Osteoblast (primary cell): ENCODE measurements at regions not wholly inside any gene's neighbourhood (a gene's known extent, or its start where the extent isn't known, plus 50 kb on each side); places are given as distances from the start of the nearest gene placed in this dataset.

ENCODE experiments used
- DNase-seq: peaks from one replicate; pipeline ENCODE4 v3.0.0; 2011; ENCODE audit warnings: low spot score, mixed read lengths; ENCODE audit not compliant: insufficient read length; ENCODE audit errors: missing footprints
- H2AFZ ChIP-seq: 2 replicates; pipeline ENCODE4 v1.6.0; 2011; ENCODE audit warnings: mild to moderate bottlenecking, low read length
- H3K27ac ChIP-seq: 2 replicates; pipeline ENCODE4 v1.5.1; 2011; ENCODE audit warnings: mild to moderate bottlenecking, low read depth, low read length, moderate library complexity
- H3K27me3 ChIP-seq: 2 replicates; pipeline ENCODE4 v1.6.0; 2012; ENCODE audit warnings: mild to moderate bottlenecking, control low read depth, inconsistent platforms, low read length, moderate library complexity; ENCODE audit not compliant: insufficient read depth
- H3K36me3 ChIP-seq: 2 replicates; pipeline ENCODE4 v1.5.1; 2011; ENCODE audit warnings: mild to moderate bottlenecking, low read length, control low read depth, moderate library complexity; ENCODE audit not compliant: insufficient read depth
- H3K4me1 ChIP-seq: 2 replicates; pipeline ENCODE4 v1.5.1; 2011; ENCODE audit warnings: mild to moderate bottlenecking, low read length, control low read depth, moderate library complexity; ENCODE audit not compliant: insufficient read depth
- H3K4me2 ChIP-seq: 2 replicates; pipeline ENCODE4 v1.6.0; 2011; ENCODE audit warnings: mild to moderate bottlenecking, low read length; ENCODE audit not compliant: insufficient read depth
- H3K4me3 ChIP-seq: fragments of 200-600 bp; sonication (generic); 3 replicates; pipeline ENCODE4 v1.5.1; 2012; ENCODE audit warnings: mild to moderate bottlenecking, low read length, inconsistent platforms; ENCODE audit not compliant: insufficient read depth
- H3K79me2 ChIP-seq: 2 replicates; pipeline ENCODE4 v1.6.0; 2012; ENCODE audit warnings: mild to moderate bottlenecking, low read length, control low read depth, inconsistent platforms; ENCODE audit not compliant: insufficient read depth
- H3K9me3 ChIP-seq: 2 replicates; pipeline ENCODE4 v1.5.1; 2011; ENCODE audit warnings: low read depth, low read length, control low read depth
- H4K20me1 ChIP-seq: 2 replicates; pipeline ENCODE4 v1.6.0; 2012; ENCODE audit warnings: mild to moderate bottlenecking, low read length, control low read depth; ENCODE audit not compliant: insufficient read depth
- TF ChIP-seq, protein P1 (sequence below): IDR thresholded peaks from 2 replicates; pipeline ENCODE4 v1.5.1; 2011; ENCODE audit warnings: mild to moderate bottlenecking, low read depth, low read length, moderate library complexity; ENCODE audit errors: extremely low read depth

GRCh38 chr2:121947674-121948073, 192.2 kb downstream of the TSN start:
- Histone ChIP-seq H3K36me3 (no peaks in the 10 kb centered on the region), H3K4me1 (peaks cover 9% of the 10 kb centered on the region), H3K9me3 (no peaks in the 10 kb centered on the region)

DNA sequence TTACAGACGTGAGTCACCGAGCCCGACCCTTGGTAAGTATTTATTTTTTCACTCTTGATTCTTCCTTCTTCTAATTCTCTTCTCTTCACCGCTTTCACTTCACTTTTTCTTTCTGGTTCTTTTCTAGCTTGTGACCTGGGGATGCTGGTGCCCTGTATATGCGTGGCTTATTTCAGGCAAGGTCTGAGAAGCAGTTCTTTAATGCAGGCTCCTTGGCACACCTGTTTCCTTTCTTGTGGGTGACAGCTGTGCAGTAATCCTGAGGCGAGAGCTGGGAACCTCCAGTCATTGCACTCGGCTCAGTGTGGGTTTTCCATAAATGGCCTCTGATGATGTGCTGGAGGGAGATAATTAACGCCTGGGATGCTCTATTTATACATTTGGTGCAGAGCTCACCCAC, 193.8 kb downstream of the TSN start:
- Histone ChIP-seq H3K36me3 (no peaks in the 10 kb centered on the region), H3K27me3 (no peaks in the 10 kb centered on the region), H3K9me3 (no peaks in the 10 kb centered on the region), H3K4me1 (peaks cover 2% of the 10 kb centered on the region), H3K27ac (no peak overlapping the region), H3K79me2 (no peaks in the 10 kb centered on the region), H4K20me1 (no peaks in the 10 kb centered on the region), H3K4me3 (no peak overlapping the region), H3K4me2 (no peak overlapping the region), H2AFZ (no peak overlapping the region)
- DNase-seq, result no peak
- TF ChIP-seq, protein P1, sequence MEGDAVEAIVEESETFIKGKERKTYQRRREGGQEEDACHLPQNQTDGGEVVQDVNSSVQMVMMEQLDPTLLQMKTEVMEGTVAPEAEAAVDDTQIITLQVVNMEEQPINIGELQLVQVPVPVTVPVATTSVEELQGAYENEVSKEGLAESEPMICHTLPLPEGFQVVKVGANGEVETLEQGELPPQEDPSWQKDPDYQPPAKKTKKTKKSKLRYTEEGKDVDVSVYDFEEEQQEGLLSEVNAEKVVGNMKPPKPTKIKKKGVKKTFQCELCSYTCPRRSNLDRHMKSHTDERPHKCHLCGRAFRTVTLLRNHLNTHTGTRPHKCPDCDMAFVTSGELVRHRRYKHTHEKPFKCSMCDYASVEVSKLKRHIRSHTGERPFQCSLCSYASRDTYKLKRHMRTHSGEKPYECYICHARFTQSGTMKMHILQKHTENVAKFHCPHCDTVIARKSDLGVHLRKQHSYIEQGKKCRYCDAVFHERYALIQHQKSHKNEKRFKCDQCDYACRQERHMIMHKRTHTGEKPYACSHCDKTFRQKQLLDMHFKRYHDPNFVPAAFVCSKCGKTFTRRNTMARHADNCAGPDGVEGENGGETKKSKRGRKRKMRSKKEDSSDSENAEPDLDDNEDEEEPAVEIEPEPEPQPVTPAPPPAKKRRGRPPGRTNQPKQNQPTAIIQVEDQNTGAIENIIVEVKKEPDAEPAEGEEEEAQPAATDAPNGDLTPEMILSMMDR, result no peak

More at GRCh38 chr2:121947674-121948073, 192.2 kb downstream of the TSN start:
- Histone ChIP-seq H2AFZ (no peak overlapping the region), H4K20me1 (no peaks in the 10 kb centered on the region), H3K27ac (no peak overlapping the region), H3K27me3 (no peaks in the 10 kb centered on the region), H3K4me3 (no peak overlapping the region), H3K79me2 (no peaks in the 10 kb centered on the region), H3K4me2 (no peak overlapping the region)
- TF ChIP-seq, protein P1, result no peak
- peak; percentile 50 for DNase-seq

- TF ChIP-seq, protein P1, result no peak
- H3K9me3 ChIP-seq, result no peaks in the 10 kb centered on the region
- no peak overlapping the region for H3K4me3 ChIP-seq
- no peaks in the 10 kb centered on the region for H3K27me3 ChIP-seq
- no peaks in the 10 kb centered on the region for H3K36me3 ChIP-seq
- no peaks in the 10 kb centered on the region for H3K79me2 ChIP-seq
- no peak overlapping the region for H3K4me2 ChIP-seq
- DNase-seq, result no peak
- no peaks in the 10 kb centered on the region for H3K4me1 ChIP-seq
- no peak overlapping the region for H3K27ac ChIP-seq
- H4K20me1 ChIP-seq, result no peaks in the 10 kb centered on the region
- no peak overlapping the region for H2AFZ ChIP-seq
Observed at GRCh38 chr2:121955426-121955825, 200.0 kb downstream of the TSN start.

DNA sequence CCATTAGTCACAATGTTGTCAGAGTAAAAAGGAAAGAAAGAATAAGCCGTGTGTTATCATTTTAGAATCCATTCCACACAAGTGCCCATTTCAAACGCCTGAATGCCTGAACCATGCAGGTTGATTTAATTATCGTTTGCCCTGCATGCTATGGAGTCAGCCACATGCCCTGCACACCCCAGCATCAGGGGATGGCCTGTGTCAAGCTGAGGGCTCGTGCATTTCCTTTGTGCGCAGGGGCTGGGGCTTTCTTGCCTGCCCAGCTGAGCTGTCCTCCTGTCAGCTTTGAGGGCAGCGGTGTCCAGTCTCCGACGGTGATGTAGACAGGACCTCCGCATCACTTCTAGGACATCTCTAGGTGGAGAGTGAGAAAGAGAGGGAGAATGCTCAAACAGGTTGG, 200.4 kb downstream of the TSN start:
- Histone ChIP-seq H3K27me3 (no peaks in the 10 kb centered on the region), H3K27ac (no peak overlapping the region), H3K4me3 (no peak overlapping the region), H3K9me3 (no peaks in the 10 kb centered on the region), H4K20me1 (no peaks in the 10 kb centered on the region), H3K4me1 (no peaks in the 10 kb centered on the region), H3K79me2 (no peaks in the 10 kb centered on the region), H3K4me2 (no peak overlapping the region), H3K36me3 (no peaks in the 10 kb centered on the region), H2AFZ (no peak overlapping the region)
- TF ChIP-seq, protein P1, result no peak
- no peak for DNase-seq
